Muscle layer of colon (tissue), 2 donors: ENCODE measurements at regions not wholly inside any gene's neighbourhood (a gene's known extent, or its start where the extent isn't known, plus 50 kb on each side); places are given as distances from the start of the nearest gene placed in this dataset.

Experiments used
- H3K27ac ChIP-seq: one replicate; pipeline ENCODE4 v1.7.0; 2013; ENCODE audit warnings: low read depth, mild to moderate bottlenecking, low read length, moderate library complexity
- H3K27me3 ChIP-seq, 2 donors: one replicate each; pipeline ENCODE4 v1.7.0; 2013; ENCODE audit warnings: low read length in 2 of 2, mild to moderate bottlenecking in 2 of 2; ENCODE audit not compliant: insufficient read depth in 2 of 2, control insufficient read depth in 1 of 2
- H3K36me3 ChIP-seq: one replicate; pipeline ENCODE4 v1.7.0; 2013; ENCODE audit warnings: mild to moderate bottlenecking, low read length; ENCODE audit not compliant: insufficient read depth
- H3K4me1 ChIP-seq: one replicate; pipeline ENCODE4 v1.7.0; 2013; ENCODE audit warnings: mild to moderate bottlenecking, low read length; ENCODE audit not compliant: insufficient read depth
- H3K4me3 ChIP-seq, 2 donors: one replicate each; pipeline ENCODE4 v1.7.0; 2013; ENCODE audit warnings: low read length in 2 of 2, low read depth in 1 of 2, mild to moderate bottlenecking in 1 of 2, moderate library complexity in 1 of 2
- H3K9ac ChIP-seq: one replicate; pipeline ENCODE4 v1.7.0; 2013; ENCODE audit warnings: low read length
- H3K9me3 ChIP-seq: one replicate; pipeline ENCODE4 v1.7.0; 2013; ENCODE audit warnings: mild to moderate bottlenecking, low read length
- donor health status: abdominal sarcoma.
- donor health status: Adenocarcinoma of cecum.

DNA sequence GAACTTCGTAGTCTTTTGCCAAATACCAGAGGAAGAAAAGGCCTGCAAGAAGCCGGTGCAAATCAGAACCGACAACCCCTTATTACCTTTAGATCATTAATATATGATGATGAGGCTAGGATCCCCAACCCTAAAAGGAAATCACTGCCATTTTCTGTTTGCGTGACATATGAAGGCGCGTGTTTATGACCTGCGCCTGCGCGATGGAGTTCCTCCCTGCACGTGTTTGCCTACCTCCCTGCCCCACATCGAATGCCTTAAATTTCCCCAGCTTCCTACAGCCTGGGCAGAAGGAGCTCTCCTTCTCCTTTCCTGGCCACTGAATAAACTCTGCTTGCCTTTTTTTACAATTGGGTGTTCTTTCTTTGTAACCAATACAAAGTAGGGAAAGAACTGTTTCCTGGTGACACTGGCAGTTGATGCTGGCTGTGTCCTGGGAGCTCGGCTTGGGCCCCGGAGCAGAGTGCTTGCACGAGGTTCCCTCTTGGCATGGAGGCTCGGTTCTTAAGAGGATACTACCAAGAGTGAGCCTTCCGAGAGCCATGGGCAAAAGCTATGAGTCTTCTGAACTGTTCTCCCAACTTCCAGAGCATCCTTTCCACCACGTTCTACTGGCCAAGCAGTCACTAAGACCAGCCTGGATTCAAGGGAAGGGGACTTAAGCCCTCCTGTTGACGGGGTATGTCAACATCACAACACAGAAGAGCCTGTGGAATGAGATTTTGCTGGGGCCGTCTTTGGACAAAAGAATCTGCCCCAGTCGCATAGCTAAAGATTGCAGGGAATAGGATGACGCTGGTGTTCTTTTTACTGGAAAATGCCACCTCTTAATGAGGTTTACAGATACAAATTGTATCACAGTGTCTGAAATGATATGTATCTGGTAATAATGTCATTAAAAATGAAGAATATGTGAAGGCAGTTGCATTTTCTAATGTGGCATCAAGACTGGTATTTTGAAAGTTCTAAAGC is 179.8 kb downstream of the SH3BP4 start:
- no peaks in the 10 kb centered on the region for H3K36me3 ChIP-seq
- no peak overlapping the region for H3K27ac ChIP-seq
- no peaks in the 10 kb centered on the region for H3K4me1 ChIP-seq
- H3K9me3 ChIP-seq, result no peaks in the 10 kb centered on the region
- no peak overlapping the region for H3K9ac ChIP-seq
- H3K4me3 ChIP-seq, result no peak overlapping the region
- no peaks in the 10 kb centered on the region for H3K27me3 ChIP-seq

DNA sequence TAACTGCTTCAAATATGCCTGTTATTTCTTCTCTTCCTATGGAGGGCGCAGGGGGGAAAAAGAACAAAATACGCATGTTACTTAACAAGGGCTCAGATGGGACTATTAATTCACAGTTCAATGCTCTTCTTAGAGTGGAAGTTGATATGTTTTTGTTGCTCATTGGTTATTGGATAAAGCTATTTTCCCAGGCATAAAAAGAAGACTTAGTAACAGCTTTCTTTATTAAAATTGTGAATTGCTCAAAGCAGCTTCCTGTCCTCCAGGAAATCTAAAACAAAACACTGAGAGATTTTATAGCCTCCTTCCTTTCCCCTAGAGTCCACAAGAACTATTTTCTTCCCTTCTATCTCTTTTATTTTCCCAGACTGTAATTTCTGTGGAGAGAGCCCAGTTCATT is 180.8 kb downstream of the SH3BP4 start:
- Histone ChIP-seq H3K27ac (no peak overlapping the region), H3K4me3 (no peak overlapping the region), H3K9me3 (no peaks in the 10 kb centered on the region), H3K27me3 (no peaks in the 10 kb centered on the region), H3K9ac (no peak overlapping the region), H3K36me3 (no peaks in the 10 kb centered on the region), H3K4me1 (no peaks in the 10 kb centered on the region)

- Histone ChIP-seq H3K9me3 (no peaks in the 10 kb centered on the region), H3K9ac (no peak overlapping the region), H3K4me1 (no peaks in the 10 kb centered on the region), H3K36me3 (no peaks in the 10 kb centered on the region), H3K4me3 (no peak overlapping the region), H3K27ac (no peak overlapping the region), H3K27me3 (no peaks in the 10 kb centered on the region)
Observed at GRCh38 chr2:235133837-235134236, 182.0 kb downstream of the SH3BP4 start.

DNA sequence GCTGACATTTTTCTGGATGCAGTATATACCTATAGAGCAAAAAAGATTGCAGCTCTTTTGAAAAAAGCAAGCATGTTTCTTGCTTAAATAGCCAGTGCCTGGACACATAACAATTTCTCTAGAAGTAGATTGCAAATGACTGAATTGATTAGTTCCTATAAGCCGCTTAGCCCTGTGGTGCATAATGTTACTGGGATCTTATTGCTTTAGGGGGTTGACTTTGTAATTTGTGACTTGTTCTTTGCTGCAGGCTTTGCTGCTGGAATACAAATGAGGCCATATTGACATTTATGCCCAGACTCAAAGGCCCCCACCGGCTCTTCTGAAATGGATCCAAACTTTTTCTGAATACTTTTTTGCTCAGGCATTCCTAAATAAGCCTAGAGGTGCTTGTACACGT is 182.6 kb downstream of the SH3BP4 start:
- H3K4me1 ChIP-seq, result no peaks in the 10 kb centered on the region
- no peak overlapping the region for H3K27ac ChIP-seq
- no peak overlapping the region for H3K4me3 ChIP-seq
- no peaks in the 10 kb centered on the region for H3K36me3 ChIP-seq
- H3K27me3 ChIP-seq, result no peaks in the 10 kb centered on the region
- no peak overlapping the region for H3K9ac ChIP-seq
- H3K9me3 ChIP-seq, result no peaks in the 10 kb centered on the region

DNA sequence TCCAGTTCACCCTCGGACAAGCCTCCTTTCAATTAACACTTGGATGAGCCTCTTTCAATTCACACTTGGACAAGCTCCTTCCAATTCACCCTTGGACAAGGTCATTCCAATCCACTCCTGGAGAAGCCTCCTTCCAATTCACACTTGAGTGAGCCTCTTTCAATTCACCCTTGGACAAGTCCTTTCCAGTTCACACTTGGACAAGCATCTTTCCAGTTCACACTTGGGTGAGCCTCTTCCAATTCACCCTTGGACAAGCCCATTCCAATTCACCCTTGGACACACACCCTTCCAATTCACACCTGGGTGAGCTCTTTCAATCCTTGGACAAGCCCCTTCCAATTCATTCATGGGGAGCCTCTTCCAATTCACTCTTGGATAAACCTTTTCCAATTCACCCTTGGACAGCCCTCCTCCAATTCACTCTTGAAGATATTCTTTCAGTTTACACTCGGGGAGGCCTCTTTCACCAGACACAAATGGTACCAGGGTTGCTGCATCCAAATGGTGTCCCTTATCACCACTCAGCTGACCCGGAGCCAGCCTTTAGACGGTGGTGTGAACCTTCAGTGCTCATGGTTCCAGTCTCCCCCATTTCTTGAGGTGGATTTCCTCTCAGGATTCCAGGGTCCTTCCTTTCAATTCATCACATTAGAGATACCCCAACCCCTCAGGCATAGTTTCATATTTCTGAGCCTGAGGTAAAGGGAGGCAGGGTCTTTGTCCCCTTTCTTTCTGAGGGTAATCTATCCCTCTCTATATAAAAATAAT is 183.6 kb downstream of the SH3BP4 start:
- H3K9me3 ChIP-seq, result no peaks in the 10 kb centered on the region
- H3K9ac ChIP-seq, result no peak overlapping the region
- H3K4me3 ChIP-seq, result no peak overlapping the region
- H3K27ac ChIP-seq, result no peak overlapping the region
- H3K4me1 ChIP-seq, result no peaks in the 10 kb centered on the region
- no peaks in the 10 kb centered on the region for H3K36me3 ChIP-seq
- no peaks in the 10 kb centered on the region for H3K27me3 ChIP-seq

DNA sequence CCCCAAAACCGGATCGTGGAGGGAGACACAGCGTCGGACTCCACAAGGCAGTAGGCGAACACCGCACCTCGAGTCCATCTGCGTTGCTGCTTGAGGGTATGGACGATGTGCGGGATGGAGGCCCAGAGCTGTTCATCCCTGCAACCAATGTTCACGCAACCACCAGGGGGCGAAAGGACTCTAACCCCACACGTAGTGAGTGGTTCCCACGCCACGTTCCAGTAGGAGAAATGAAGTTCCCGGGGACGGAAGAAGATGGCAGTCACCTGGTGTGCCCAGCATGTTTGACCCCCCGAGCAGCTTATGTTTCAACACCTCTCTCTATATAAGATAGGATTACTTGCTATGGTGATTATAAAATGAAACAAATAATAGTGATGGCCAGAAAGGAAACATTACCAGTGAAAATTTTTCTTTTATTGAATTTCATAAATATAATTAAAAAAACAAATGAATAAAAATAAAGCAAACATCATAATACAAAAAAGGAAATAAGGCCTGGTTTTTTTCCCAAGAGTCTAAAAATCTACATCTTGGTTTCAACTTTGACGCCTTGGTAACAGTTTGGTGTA is 184.3 kb downstream of the SH3BP4 start:
- H3K27me3 ChIP-seq, result no peaks in the 10 kb centered on the region
- no peak overlapping the region for H3K4me3 ChIP-seq
- H3K36me3 ChIP-seq, result no peaks in the 10 kb centered on the region
- no peaks in the 10 kb centered on the region for H3K4me1 ChIP-seq
- no peaks in the 10 kb centered on the region for H3K9me3 ChIP-seq
- H3K9ac ChIP-seq, result no peak overlapping the region
- H3K27ac ChIP-seq, result no peak overlapping the region

- no peak overlapping the region for H3K27ac ChIP-seq
- H3K27me3 ChIP-seq, result no peaks in the 10 kb centered on the region
- no peaks in the 10 kb centered on the region for H3K36me3 ChIP-seq
- H3K9me3 ChIP-seq, result no peaks in the 10 kb centered on the region
- no peak overlapping the region for H3K9ac ChIP-seq
- H3K4me1 ChIP-seq, result no peaks in the 10 kb centered on the region
- no peak overlapping the region for H3K4me3 ChIP-seq
Observed at GRCh38 chr2:235138339-235138738, 186.5 kb downstream of the SH3BP4 start.

GRCh38 chr2:235139956-235140800 is 188.4 kb downstream of the SH3BP4 start:
- Histone ChIP-seq H3K4me3 (no peak overlapping the region), H3K36me3 (no peaks in the 10 kb centered on the region), H3K27me3 (no peaks in the 10 kb centered on the region), H3K9ac (no peak overlapping the region), H3K9me3 (no peaks in the 10 kb centered on the region), H3K27ac (no peak overlapping the region), H3K4me1 (no peaks in the 10 kb centered on the region)

- Histone ChIP-seq H3K27ac (no peak overlapping the region), H3K4me3 (no peak overlapping the region), H3K9me3 (no peaks in the 10 kb centered on the region), H3K4me1 (no peaks in the 10 kb centered on the region), H3K36me3 (no peaks in the 10 kb centered on the region), H3K27me3 (no peaks in the 10 kb centered on the region), H3K9ac (no peak overlapping the region)
Observed at GRCh38 chr2:235140801-235141081, 188.9 kb downstream of the SH3BP4 start.

- H3K27ac ChIP-seq, result no peak overlapping the region
- no peaks in the 10 kb centered on the region for H3K27me3 ChIP-seq
- no peaks in the 10 kb centered on the region for H3K4me1 ChIP-seq
- no peak overlapping the region for H3K4me3 ChIP-seq
- H3K36me3 ChIP-seq, result no peaks in the 10 kb centered on the region
- H3K9me3 ChIP-seq, result no peaks in the 10 kb centered on the region
- H3K9ac ChIP-seq, result no peak overlapping the region
Observed at GRCh38 chr2:235141411-235142128, 189.8 kb downstream of the SH3BP4 start.
